Fibroblast of the aortic adventitia (primary cell): ENCODE measurements at regions not wholly inside any gene's neighbourhood (a gene's known extent, or its start where the extent isn't known, plus 50 kb on each side); places are given as distances from the start of the nearest gene placed in this dataset.

Experiments used
- DNase-seq: peaks from one replicate; pipeline ENCODE4 v3.0.0-alpha.2; 2010; ENCODE audit warnings: low read depth
- H3K4me3 ChIP-seq: 2 replicates; pipeline ENCODE4 v1.5.1; 2011; ENCODE audit warnings: low read depth, mild to moderate bottlenecking, control low read depth, low read length, moderate library complexity
- TF ChIP-seq, protein P1 (sequence below): IDR thresholded peaks from 2 replicates; pipeline ENCODE4 v1.5.1; 2011; ENCODE audit warnings: mild to moderate bottlenecking, low read length, control low read depth, inconsistent platforms; ENCODE audit not compliant: insufficient read depth

DNA sequence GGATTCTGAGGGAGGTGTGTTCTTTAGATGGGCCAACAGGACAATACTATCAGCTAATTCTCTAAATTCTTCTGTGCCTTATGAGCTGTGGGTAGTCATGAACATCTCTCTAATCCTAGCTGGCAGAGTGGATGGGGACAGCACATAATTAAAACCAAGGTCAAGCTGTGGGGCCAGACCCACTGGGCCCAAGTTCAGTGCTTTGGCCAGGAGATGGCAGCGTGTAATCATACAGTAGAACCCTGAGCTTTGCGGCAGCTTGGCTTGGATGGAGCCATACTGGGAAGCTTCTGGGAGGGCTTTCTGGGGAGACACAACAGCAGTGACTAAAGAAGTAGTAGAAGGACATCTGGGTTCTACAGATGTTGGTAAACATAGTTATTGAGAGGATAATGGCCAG is 140.3 kb upstream of the CXCL13 start:
- TF ChIP-seq, protein P1, sequence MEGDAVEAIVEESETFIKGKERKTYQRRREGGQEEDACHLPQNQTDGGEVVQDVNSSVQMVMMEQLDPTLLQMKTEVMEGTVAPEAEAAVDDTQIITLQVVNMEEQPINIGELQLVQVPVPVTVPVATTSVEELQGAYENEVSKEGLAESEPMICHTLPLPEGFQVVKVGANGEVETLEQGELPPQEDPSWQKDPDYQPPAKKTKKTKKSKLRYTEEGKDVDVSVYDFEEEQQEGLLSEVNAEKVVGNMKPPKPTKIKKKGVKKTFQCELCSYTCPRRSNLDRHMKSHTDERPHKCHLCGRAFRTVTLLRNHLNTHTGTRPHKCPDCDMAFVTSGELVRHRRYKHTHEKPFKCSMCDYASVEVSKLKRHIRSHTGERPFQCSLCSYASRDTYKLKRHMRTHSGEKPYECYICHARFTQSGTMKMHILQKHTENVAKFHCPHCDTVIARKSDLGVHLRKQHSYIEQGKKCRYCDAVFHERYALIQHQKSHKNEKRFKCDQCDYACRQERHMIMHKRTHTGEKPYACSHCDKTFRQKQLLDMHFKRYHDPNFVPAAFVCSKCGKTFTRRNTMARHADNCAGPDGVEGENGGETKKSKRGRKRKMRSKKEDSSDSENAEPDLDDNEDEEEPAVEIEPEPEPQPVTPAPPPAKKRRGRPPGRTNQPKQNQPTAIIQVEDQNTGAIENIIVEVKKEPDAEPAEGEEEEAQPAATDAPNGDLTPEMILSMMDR = peak; percentile 41
- DNase-seq = peak; percentile 18
- H3K4me3 ChIP-seq = no peak overlapping the region

DNA sequence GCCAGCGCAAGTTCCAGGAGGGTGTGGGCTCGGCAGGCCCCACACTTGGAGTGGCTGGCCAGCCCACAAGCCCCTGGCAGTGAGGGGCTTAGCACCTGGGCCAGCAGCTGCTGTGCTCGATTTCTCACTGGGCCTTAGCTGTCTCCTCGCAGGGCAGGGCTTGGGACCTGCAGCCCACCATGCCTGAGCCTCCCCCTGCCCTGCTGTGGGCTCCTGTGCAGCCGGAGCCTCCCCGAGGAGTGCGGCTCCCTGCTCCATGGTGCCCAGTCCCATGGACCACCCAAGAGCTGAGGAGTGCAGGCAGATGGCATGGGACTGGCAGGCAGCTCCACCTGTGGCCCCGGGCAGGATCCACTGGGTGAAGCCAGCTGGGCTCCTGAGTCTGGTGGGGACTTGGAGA is 139.2 kb upstream of the CXCL13 start:
- H3K4me3 ChIP-seq = no peak overlapping the region
- no peak for DNase-seq
- TF ChIP-seq, protein P1 = no peak

DNA sequence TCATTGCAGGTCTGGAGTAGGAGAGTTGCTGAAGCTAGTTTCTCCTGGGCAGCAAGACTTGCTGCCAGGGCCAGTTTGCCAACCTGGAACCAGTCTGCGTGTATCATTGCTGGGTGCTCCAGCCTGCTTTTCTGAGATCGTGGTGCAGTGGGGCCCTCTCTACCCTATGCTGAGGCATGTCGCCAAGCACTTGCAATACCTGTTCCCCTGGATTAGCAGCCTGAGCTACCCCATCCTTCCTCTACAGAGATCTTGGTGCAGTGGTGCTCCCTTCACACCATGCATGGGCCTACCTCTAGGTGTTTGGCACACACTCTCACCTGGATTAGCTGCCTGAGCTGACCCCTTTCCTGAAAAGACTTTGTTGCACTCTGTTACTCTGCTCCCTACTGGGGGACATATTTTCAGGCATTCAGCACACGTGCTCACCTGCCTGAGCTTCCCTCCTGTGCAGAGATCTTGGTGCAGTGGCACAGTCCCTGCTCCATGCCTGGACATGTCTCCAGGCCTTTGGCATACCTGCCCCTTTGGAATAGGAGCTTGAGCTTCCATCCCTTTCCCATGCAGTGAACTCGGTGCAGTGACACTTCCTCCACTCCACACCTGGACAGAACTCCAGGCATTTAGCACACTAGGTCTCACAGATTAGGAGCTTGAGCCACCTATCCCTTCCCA is 133.7 kb upstream of the CXCL13 start:
- TF ChIP-seq, protein P1 = no peak
- no peak for DNase-seq

DNA sequence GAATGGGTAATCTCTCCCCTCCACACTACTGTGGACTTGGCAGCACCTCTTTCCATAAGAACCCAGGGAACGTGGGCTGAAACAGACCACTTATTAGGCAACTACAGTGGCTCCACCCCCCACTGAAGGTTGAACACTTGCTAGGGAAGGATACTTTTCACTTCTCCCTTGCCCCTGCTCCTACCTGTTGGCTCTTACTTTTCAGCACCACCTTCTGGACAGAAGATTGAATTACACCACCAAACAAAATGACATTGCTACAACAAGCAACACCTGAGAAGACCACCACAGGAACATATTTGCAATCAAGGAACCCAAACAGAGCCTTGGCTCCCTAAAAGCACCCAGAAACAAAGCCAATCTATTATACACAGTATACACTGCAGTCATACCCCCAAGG is 132.1 kb upstream of the CXCL13 start:
- TF ChIP-seq, protein P1 = peak; percentile 50
- no peak overlapping the region for H3K4me3 ChIP-seq
- peak; percentile 39 for DNase-seq

More for the DNA sequence above, 133.7 kb upstream of the CXCL13 start:
- no peak overlapping the region for H3K4me3 ChIP-seq

DNA sequence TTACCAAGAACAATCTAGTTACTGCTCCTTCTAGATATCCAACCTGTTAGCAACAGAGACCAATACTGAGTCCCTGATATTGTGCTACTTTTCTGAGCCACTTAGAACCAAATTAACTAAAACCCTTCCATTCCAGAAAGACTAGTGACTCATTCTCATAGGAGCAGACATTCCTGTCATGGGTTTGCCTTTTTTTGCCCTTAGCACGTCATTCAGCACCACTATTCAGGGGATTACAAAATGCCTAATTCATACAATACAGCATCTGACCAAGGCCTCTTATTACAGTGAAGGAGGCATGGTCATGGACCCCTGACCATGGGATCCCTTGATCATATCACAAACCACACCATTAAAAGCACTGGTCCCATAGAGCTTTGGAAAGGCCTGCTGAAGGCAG is 123.8 kb upstream of the CXCL13 start:
- no peak overlapping the region for H3K4me3 ChIP-seq
- TF ChIP-seq, protein P1 = no peak
- peak; percentile 19 for DNase-seq

DNA sequence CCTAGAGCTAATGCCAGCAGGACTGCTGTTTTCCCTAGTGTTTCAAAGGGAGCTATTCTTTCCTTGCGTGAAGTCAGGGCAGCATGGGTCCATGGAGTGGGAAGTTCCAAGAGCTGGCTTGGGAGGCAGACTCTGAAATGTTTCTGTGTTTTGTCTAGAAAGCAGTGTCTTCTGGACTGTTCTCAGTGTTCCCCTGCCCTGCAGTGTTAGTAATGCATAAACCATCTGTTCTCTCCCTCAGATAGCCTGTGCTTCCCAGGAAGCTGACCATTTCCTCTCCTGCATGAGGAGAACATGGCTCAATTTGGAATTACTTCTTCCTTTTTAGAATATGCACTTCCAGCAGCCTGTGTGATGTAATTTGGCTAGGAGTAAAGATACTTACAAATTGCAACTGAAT is 116.7 kb upstream of the CXCL13 start:
- no peak for DNase-seq
- H3K4me3 ChIP-seq = no peak overlapping the region
- TF ChIP-seq, protein P1 = no peak
